Left lung (tissue), 4 donors: ENCODE measurements at regions not wholly inside any gene's neighbourhood (a gene's known extent, or its start where the extent isn't known, plus 50 kb on each side); places are given as distances from the start of the nearest gene placed in this dataset.

Source experiments
- ATAC-seq: fragments of 200-7000 bp; cut with Tn5 transposase; one replicate; pipeline ENCODE4 v1.9.1; 2020; ENCODE audit warnings: moderate library complexity
- DNase-seq, 4 donors: peaks; one replicate each; pipeline ENCODE4 v3.0.0-alpha.2; 2013 to 2020
- H3K27ac ChIP-seq, 2 donors: fragments of 200-600 bp; sonication (generic) in 1 of 2; one replicate each; pipeline versions ENCODE4 v1.5.0 to v1.8.0; 2020 to 2021
- H3K27me3 ChIP-seq, 2 donors: fragments of 200-600 bp; sonication (generic) in 1 of 2; one replicate each; pipeline versions ENCODE4 v1.5.0 to v1.8.0; 2020 to 2021
- H3K36me3 ChIP-seq, 2 donors: fragments of 200-600 bp; sonication (generic) in 1 of 2; one replicate each; pipeline versions ENCODE4 v1.5.0 to v1.8.0; 2020 to 2021
- H3K4me1 ChIP-seq, 2 donors: fragments of 200-600 bp; one replicate each; pipeline ENCODE4 v1.8.0; 2021
- H3K4me3 ChIP-seq, 2 donors: fragments of 200-600 bp; sonication (generic) in 1 of 2; one replicate each; pipeline versions ENCODE4 v1.5.0 to v1.8.0; 2020 to 2021; ENCODE audit warnings: mild to moderate bottlenecking in 1 of 2
- H3K9me3 ChIP-seq, 2 donors: fragments of 200-600 bp; sonication (generic) in 1 of 2; one replicate each; pipeline versions ENCODE4 v1.5.0 to v1.8.0; 2020 to 2021
- intact Hi-C, 2 donors: fragments of 100-400 bp; cut with DNase I; formaldehyde crosslinking; loops; one replicate each; pipeline versions ENCODE4 v1.11.2 to v1.14.2; 2022
- TF ChIP-seq, protein P1 (sequence below), 2 donors: fragments of 200-600 bp; sonication (generic) in 1 of 2; IDR thresholded peaks; one replicate each; pipeline versions ENCODE4 v1.5.0 to v1.8.0; 2021; ENCODE audit warnings: antibody characterized with exemption in 2 of 2
- donor health status: DM: no; HTN: yes; CAD: no.
- donor health status: DM: no; HTN: no; CAD: no.

DNA sequence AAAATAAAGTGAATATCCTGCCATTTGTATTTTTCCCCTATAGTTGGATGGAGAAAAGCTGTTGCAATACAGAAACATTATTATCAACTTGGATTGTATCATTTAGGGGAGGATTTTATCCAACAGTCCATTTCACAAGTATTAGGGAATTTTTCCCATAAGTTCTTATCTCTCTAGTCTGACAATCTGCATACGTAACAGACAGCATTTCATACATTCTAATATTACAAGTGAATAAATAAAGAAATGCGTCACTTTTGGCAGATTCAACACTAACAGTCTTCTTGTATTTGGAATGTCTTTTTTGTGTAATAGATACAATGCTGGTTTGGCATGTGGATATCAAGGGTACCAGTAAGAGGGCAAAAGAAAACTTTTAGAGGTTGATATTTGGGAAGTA, 795.3 kb upstream of the ARRDC4 start:
- ATAC-seq (no peak), DNase-seq (peak in 1 of 4 donors; percentile 41)
- intact Hi-C loops: no loop called here
- Histone ChIP-seq H3K27me3 (no peaks in the 10 kb centered on the region), H3K27ac (no peak overlapping the region), H3K9me3 (no peaks in the 10 kb centered on the region), H3K36me3 (no peaks in the 10 kb centered on the region), H3K4me1 (no peaks in the 10 kb centered on the region), H3K4me3 (no peak overlapping the region)
- TF ChIP-seq, protein P1, sequence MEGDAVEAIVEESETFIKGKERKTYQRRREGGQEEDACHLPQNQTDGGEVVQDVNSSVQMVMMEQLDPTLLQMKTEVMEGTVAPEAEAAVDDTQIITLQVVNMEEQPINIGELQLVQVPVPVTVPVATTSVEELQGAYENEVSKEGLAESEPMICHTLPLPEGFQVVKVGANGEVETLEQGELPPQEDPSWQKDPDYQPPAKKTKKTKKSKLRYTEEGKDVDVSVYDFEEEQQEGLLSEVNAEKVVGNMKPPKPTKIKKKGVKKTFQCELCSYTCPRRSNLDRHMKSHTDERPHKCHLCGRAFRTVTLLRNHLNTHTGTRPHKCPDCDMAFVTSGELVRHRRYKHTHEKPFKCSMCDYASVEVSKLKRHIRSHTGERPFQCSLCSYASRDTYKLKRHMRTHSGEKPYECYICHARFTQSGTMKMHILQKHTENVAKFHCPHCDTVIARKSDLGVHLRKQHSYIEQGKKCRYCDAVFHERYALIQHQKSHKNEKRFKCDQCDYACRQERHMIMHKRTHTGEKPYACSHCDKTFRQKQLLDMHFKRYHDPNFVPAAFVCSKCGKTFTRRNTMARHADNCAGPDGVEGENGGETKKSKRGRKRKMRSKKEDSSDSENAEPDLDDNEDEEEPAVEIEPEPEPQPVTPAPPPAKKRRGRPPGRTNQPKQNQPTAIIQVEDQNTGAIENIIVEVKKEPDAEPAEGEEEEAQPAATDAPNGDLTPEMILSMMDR (IDR thresholded peaks at IDR 0.05): no peak

DNA sequence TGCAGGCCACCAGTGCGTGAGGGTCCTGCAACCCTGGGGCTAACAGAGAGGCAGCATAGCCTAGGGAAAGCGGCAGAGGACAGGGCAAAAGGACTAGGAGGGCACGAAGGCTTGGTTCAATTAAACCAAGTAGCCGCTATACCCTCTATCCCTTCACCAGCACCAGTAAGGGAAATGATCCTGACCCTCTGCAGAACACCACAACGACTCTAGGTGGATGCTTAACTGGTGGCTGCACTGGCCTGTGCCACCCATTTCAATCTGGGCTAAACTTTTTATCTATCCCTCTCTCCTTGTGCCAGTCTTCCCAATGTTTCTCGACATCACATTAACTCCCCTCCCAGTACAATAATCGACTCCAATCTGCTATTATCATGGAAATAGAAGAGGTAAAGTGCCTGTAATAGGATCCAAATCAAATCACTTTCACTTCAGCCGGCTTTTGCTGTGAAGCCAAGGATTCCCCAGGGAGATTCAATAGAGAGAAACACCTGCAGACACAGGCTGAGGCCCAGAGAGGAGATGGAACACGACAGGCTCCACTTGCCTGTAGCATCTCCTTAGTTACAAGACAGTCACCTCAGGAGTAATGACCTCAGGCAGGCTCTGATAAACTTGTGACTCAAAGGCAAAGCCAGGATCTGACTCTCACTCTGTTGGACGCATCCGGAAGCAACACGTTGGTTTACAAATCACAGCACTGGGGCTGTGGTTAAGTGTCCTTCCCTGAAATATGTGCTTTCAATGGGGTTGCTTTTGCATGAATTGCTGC, 791.6 kb upstream of the ARRDC4 start:
- TF ChIP-seq, protein P1 (IDR thresholded peaks at IDR 0.05): no peak
- DNase-seq (no peak), ATAC-seq (no peak)
- no peaks in the 10 kb centered on the region for H3K27me3 ChIP-seq
- no peaks in the 10 kb centered on the region for H3K4me1 ChIP-seq
- no peak overlapping the region for H3K4me3 ChIP-seq
- no peaks in the 10 kb centered on the region for H3K36me3 ChIP-seq
- intact Hi-C loops: no loop called here
- H3K27ac ChIP-seq: no peak overlapping the region
- peaks cover 0 to 5% of the 10 kb centered on the region in 2 donors for H3K9me3 ChIP-seq

DNA sequence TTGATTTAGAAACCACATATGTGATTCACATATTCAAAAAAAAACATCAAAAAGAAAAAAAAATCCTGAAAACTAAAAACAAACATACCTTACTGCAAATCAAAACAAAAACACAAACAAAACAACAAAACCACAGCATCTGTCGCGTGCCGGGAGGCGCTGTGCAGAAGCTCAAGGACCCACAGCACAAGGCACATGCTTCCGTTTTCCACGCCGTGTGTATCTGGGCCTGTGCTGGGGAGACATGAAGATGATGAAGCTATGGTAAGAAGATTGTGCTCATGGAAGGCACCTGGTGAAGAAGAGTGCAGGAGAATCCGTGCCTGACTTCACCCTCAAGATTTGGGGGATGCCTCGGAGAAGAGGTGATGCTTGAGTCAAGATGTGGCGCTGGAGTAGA, 788.9 kb upstream of the ARRDC4 start:
- ATAC-seq (no peak), DNase-seq (peak in 1 of 4 donors; percentile 51)
- peaks cover 0 to 5% of the 10 kb centered on the region in 2 donors for H3K9me3 ChIP-seq
- H3K4me3 ChIP-seq: no peak overlapping the region
- H3K36me3 ChIP-seq: no peaks in the 10 kb centered on the region
- no peak overlapping the region for H3K27ac ChIP-seq
- peaks cover 0 to 6% of the 10 kb centered on the region in 2 donors for H3K27me3 ChIP-seq
- no peaks in the 10 kb centered on the region for H3K4me1 ChIP-seq
- TF ChIP-seq, protein P1 (IDR thresholded peaks at IDR 0.05): no peak
- intact Hi-C loops: no loop called here

DNA sequence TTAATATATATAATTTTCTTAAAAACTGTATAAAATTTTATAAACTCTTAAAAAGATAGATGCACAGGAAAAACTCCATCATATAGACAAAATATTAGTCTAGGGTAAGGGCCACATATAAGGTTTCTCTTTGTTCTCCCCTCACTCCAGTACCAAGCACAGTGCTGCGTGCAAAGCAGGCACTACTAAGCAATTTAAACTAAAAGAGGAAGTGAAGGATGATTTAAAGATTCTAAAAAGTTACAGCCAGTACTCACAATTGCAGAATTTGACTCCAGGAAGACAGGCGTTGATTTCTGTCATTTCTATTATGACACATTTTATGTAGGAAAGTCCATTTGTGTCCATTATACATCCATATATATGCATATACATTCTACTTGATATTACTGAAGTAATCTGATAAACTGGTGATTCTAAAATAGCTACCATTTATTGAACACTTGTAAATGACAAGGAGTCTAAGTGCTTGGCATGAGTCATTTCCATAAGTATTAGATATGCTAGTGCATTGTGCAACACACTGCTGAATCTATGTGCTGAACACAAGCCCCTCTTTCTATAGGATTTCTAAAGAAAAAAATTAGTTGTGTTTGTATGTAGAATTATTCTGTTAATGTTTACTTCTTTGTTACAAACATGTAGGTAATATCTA, 785.5 kb upstream of the ARRDC4 start:
- ATAC-seq: no peak
- TF ChIP-seq, protein P1 (IDR thresholded peaks at IDR 0.05): no peak
- Histone ChIP-seq H3K4me1 (no peaks in the 10 kb centered on the region), H3K4me3 (no peak overlapping the region), H3K27me3 (peaks cover 0 to 15% of the 10 kb centered on the region in 2 donors), H3K27ac (no peak overlapping the region), H3K9me3 (peaks cover 0 to 5% of the 10 kb centered on the region in 2 donors), H3K36me3 (no peaks in the 10 kb centered on the region)
- no peak for DNase-seq
- intact Hi-C loops: no loop called here

DNA sequence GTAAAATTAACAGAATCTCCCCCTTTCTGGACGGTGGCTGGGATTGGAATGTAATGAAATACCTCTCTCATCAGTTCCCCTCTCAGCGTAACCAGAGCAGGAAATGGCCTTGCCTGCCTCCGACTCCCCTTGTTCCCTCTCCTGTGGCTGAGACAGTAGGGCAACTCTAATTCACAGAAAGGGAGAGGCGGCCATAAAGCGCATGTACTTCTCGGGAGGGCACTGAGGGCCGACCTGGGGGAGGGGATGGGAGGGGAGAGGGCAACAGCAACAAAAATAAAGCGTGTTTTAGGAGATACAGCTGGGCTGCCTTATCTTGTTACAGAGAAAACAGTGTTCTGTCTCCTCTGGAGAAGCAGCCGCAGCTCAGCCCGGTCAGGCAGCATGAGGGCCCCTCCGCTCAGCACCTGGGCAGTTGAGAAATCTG, 783.3 kb upstream of the ARRDC4 start:
- TF ChIP-seq, protein P1 (IDR thresholded peaks at IDR 0.05): no peak
- ATAC-seq (no peak), DNase-seq (no peak)
- H3K36me3 ChIP-seq: no peaks in the 10 kb centered on the region
- H3K4me1 ChIP-seq: no peaks in the 10 kb centered on the region
- H3K9me3 ChIP-seq: peaks cover 0 to 5% of the 10 kb centered on the region in 2 donors
- no peak overlapping the region for H3K27ac ChIP-seq
- intact Hi-C loops: no loop called here
- peaks cover 0 to 15% of the 10 kb centered on the region in 2 donors for H3K27me3 ChIP-seq
- no peak overlapping the region for H3K4me3 ChIP-seq
